ENCODE measurements at regions not wholly inside any gene's neighbourhood (a gene's known extent, or its start where the extent isn't known, plus 50 kb on each side); places are given as distances from the start of the nearest gene placed in this dataset.

DNA sequence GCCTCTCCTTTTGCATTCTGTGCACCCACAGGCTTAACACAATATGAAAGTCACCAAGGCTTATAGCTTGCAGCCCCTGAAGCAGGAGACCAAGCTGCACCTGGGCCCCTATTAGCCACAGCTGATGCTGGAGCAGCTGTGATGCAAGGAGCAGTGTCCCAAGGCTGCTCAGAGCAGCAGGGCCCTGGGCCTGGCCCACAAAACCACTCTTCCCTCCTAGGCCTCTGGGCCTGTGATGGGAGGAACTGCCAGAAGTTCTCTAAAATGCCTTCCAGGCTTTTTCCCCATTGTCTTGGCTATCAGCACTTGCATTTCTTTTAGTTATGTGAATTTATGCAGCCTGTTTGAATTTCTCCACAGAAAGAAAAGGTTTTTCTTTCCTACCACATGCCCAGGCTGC, 89.5 kb upstream of the KCTD3 start:
- DNase-seq: no peak
- H3K36me3 ChIP-seq: no peaks in the 10 kb centered on the region
- in situ Hi-C loops (cut with MboI; ENCODE audit: low pct_ligation_motif_present in 1 of 4, low pct_unique_long_range_greater_than_20kb in 1 of 4, low sequenced_read_pairs in 3 of 4) (no loop called here), intact Hi-C loops (cut with DNase I; ENCODE audit: low total_unique reads) (no loop called here)
- no peak overlapping the region for H3K27ac ChIP-seq
- H3K27me3 ChIP-seq: no peaks in the 10 kb centered on the region
- TF ChIP-seq EP300 (IDR thresholded peaks at IDR 0.05; ENCODE audit: low read depth) (no peak), CTCF (IDR thresholded peaks at IDR 0.05) (no peak), POLR2AphosphoS5 (IDR thresholded peaks at IDR 0.05) (no peak), POLR2A (IDR thresholded peaks at IDR 0.05) (no peak)
- H3K4me1 ChIP-seq: no peaks in the 10 kb centered on the region
- no peaks in the 10 kb centered on the region for H3K9me3 ChIP-seq
- no peak overlapping the region for H3K4me3 ChIP-seq

DNA sequence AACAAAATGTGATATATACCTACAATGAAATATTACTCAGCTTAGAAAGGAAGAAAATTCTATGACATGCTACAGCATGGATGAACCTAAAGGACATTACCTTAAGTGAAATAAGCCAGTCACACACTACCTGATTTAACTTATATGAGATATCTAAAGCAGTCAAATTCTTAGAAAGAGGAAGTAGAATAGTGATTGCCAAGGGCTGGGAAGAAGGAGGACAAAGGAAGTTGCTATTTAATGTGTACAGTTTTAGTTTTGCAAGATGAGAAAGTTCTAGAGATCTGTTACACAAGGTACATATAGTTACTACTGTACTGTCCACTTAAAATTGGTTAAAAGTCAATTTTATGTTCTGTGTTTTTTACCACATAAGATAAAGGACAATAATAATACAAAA, 87.5 kb upstream of the KCTD3 start:
- Histone ChIP-seq H3K9me3 (no peaks in the 10 kb centered on the region), H3K4me3 (no peak overlapping the region), H3K27ac (no peak overlapping the region), H3K36me3 (no peaks in the 10 kb centered on the region), H3K4me1 (no peaks in the 10 kb centered on the region), H3K27me3 (no peaks in the 10 kb centered on the region)
- no peak for DNase-seq
- intact Hi-C loops (cut with DNase I; ENCODE audit: low total_unique reads): no loop called here
- no peak for TF ChIP-seq POLR2A (IDR thresholded peaks at IDR 0.05)
- no peak for TF ChIP-seq POLR2AphosphoS5 (IDR thresholded peaks at IDR 0.05)
- in situ Hi-C loops (cut with MboI; ENCODE audit: low pct_ligation_motif_present in 1 of 4, low pct_unique_long_range_greater_than_20kb in 1 of 4, low sequenced_read_pairs in 3 of 4): no loop called here

GRCh38 chr1:215482079-215482478, 85.0 kb upstream of the KCTD3 start:
- intact Hi-C loops (cut with DNase I; ENCODE audit: low total_unique reads): no loop called here
- WGBS, 2 donors (ENCODE audit: low coverage in 1 of 2): 53 to 82% methylated on average over 2 of the region's 2 CpGs
- TF ChIP-seq POLR2AphosphoS5 (IDR thresholded peaks at IDR 0.05): no peak
- no peak for TF ChIP-seq POLR2A (IDR thresholded peaks at IDR 0.05)
- TF ChIP-seq EP300 (IDR thresholded peaks at IDR 0.05; ENCODE audit: low read depth): no peak
- no peak for TF ChIP-seq CTCF (IDR thresholded peaks at IDR 0.05)
- Histone ChIP-seq H3K27ac (no peak overlapping the region), H3K4me3 (no peak overlapping the region), H3K9me3 (no peaks in the 10 kb centered on the region), H3K27me3 (no peaks in the 10 kb centered on the region), H3K36me3 (no peaks in the 10 kb centered on the region), H3K4me1 (no peaks in the 10 kb centered on the region)
- DNase-seq: no peak
- in situ Hi-C loops (cut with MboI; ENCODE audit: low pct_ligation_motif_present in 1 of 4, low pct_unique_long_range_greater_than_20kb in 1 of 4, low sequenced_read_pairs in 3 of 4): no loop called here

GRCh38 chr1:215484171-215484939, 82.7 kb upstream of the KCTD3 start:
- Histone ChIP-seq H3K4me3 (no peak overlapping the region), H3K27ac (no peak overlapping the region), H3K27me3 (no peaks in the 10 kb centered on the region), H3K9me3 (no peaks in the 10 kb centered on the region), H3K36me3 (no peaks in the 10 kb centered on the region), H3K4me1 (no peaks in the 10 kb centered on the region)
- DNase-seq: no peak
- 44 to 51% methylated on average over 4 of the region's 4 CpGs for WGBS, 2 donors (ENCODE audit: low coverage in 1 of 2)
- TF ChIP-seq POLR2A (IDR thresholded peaks at IDR 0.05): no peak
- no peak for TF ChIP-seq EP300 (IDR thresholded peaks at IDR 0.05; ENCODE audit: low read depth)
- no peak for TF ChIP-seq POLR2AphosphoS5 (IDR thresholded peaks at IDR 0.05)
- no peak for TF ChIP-seq CTCF (IDR thresholded peaks at IDR 0.05)
- in situ Hi-C loops (cut with MboI; ENCODE audit: low pct_ligation_motif_present in 1 of 4, low pct_unique_long_range_greater_than_20kb in 1 of 4, low sequenced_read_pairs in 3 of 4) (no loop called here), intact Hi-C loops (cut with DNase I; ENCODE audit: low total_unique reads) (no loop called here)

DNA sequence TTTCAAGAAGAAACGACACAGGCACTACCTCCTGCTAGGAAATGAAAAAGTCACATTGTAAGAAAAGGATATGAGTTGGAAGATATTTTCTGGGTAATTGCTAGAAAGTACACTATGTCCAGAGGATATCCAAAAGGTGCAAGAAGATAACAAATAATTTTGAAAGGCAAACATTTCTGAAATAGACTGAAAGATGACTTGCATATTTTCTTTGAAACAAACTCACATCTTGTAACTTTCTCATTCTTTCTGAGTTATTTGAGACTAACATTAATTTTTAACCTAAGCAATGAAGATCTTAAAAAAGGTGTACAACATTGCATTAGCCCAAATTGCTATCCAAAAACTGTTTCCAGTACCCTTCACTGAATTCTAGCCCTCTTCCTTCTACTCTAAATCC, 79.6 kb upstream of the KCTD3 start:
- TF ChIP-seq POLR2AphosphoS5 (IDR thresholded peaks at IDR 0.05) (no peak), EP300 (IDR thresholded peaks at IDR 0.05; ENCODE audit: low read depth) (no peak), CTCF (IDR thresholded peaks at IDR 0.05) (no peak), POLR2A (IDR thresholded peaks at IDR 0.05) (no peak)
- Histone ChIP-seq H3K9me3 (no peaks in the 10 kb centered on the region), H3K36me3 (no peaks in the 10 kb centered on the region), H3K4me1 (no peaks in the 10 kb centered on the region), H3K27me3 (no peaks in the 10 kb centered on the region), H3K27ac (no peak overlapping the region), H3K4me3 (no peak overlapping the region)
- in situ Hi-C loops (cut with MboI; ENCODE audit: low pct_ligation_motif_present in 1 of 4, low pct_unique_long_range_greater_than_20kb in 1 of 4, low sequenced_read_pairs in 3 of 4): no loop called here
- intact Hi-C loops (cut with DNase I; ENCODE audit: low total_unique reads): no loop called here
- 82 to 86% methylated on average over 1 of the region's 1 CpG for WGBS, 2 donors (ENCODE audit: low coverage in 1 of 2)
- no peak for DNase-seq

Data from transverse colon (tissue), 4 donors.